ENCODE measurements at regions not wholly inside any gene's neighbourhood (a gene's known extent, or its start where the extent isn't known, plus 50 kb on each side); places are given as distances from the start of the nearest gene placed in this dataset.

GRCh38 chr1:88398338-88398737 lies 285.7 kb upstream of the PKN2 start:
- Histone ChIP-seq H2BK5ac (ENCODE audit: low read length) (no peak overlapping the region), H3K14ac (ENCODE audit: low read length) (peak overlapping the region; percentile 63), H4K8ac (ENCODE audit: low read depth, low read length) (no peak overlapping the region), H3K4me1 (ENCODE audit: control insufficient read depth in 2 of 2, insufficient read depth in 1 of 2, low read depth in 1 of 2, low read length in 2 of 2) (no peaks in the 10 kb centered on the region), H3K23ac (ENCODE audit: low read depth, low read length, poor library complexity) (no peak overlapping the region), H2AK5ac (ENCODE audit: low read depth, low read length) (no peak overlapping the region), H2BK120ac (ENCODE audit: low read depth, low read length) (no peak overlapping the region), H4K91ac (ENCODE audit: low read depth, low read length, poor library complexity) (no peak overlapping the region), H3K27me3 (ENCODE audit: control insufficient read depth in 3 of 3, insufficient read depth in 3 of 3, low read depth in 1 of 3, low read length in 3 of 3) (no peaks in the 10 kb centered on the region), H3K36me3 (replicated peaks in 1 of 2; ENCODE audit: control insufficient read depth in 2 of 2, insufficient read depth in 2 of 2, low read length in 2 of 2) (no peaks in the 10 kb centered on the region), H3K4me3 (ENCODE audit: low read length in 2 of 2) (no peak overlapping the region), H3K27ac (replicated peaks; ENCODE audit: low read length) (no peak overlapping the region), H3K9ac (ENCODE audit: low read depth, low read length, poor library complexity) (no peak overlapping the region), H2BK15ac (ENCODE audit: low read length) (no peak overlapping the region), H3K18ac (ENCODE audit: low read length) (no peak overlapping the region), H3K4ac (ENCODE audit: low read length) (no peak overlapping the region), H2BK12ac (ENCODE audit: low read length) (no peak overlapping the region), H3K9me3 (replicated peaks in 1 of 2; ENCODE audit: control insufficient read depth in 2 of 2, insufficient read depth in 1 of 2, low read depth in 1 of 2, low read length in 2 of 2) (no peaks in the 10 kb centered on the region), H3K79me1 (ENCODE audit: low read depth, low read length) (no peaks in the 10 kb centered on the region), H3K4me2 (ENCODE audit: insufficient read depth, low read length, poor library complexity, severe bottlenecking) (no peak overlapping the region), H2AFZ (ENCODE audit: low read length) (no peak overlapping the region)
- DNase-seq (ENCODE audit: low spot score): no peak

DNA sequence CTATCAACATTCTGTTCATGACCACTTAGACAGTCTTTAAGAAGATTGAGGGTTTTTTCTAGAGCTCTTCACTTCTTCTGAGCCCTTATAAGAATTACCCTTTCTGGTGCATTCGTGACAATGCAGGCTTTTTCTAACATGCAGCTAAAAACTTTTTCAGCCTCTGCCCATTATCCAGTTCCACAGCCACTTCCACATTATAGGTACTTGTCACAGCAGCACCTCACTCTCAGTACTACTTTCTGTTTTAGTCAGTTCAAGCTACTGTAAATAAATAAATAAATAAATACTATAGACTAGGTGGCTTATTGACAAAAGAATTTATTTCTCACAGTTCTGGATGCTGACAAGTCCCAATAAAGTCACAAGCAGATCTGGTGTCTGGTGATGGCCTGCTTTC lies 284.4 kb upstream of the PKN2 start:
- Histone ChIP-seq H3K79me1 (ENCODE audit: low read depth, low read length) (no peaks in the 10 kb centered on the region), H2BK5ac (ENCODE audit: low read length) (no peak overlapping the region), H3K27me3 (ENCODE audit: control insufficient read depth in 3 of 3, insufficient read depth in 3 of 3, low read depth in 1 of 3, low read length in 3 of 3) (no peaks in the 10 kb centered on the region), H3K9ac (ENCODE audit: low read depth, low read length, poor library complexity) (no peak overlapping the region), H4K91ac (ENCODE audit: low read depth, low read length, poor library complexity) (no peak overlapping the region), H3K4ac (ENCODE audit: low read length) (no peak overlapping the region), H3K14ac (ENCODE audit: low read length) (no peak overlapping the region), H3K9me3 (replicated peaks in 1 of 2; ENCODE audit: control insufficient read depth in 2 of 2, insufficient read depth in 1 of 2, low read depth in 1 of 2, low read length in 2 of 2) (no peaks in the 10 kb centered on the region), H2BK15ac (ENCODE audit: low read length) (no peak overlapping the region), H3K18ac (ENCODE audit: low read length) (no peak overlapping the region), H3K23ac (ENCODE audit: low read depth, low read length, poor library complexity) (no peak overlapping the region), H3K36me3 (replicated peaks in 1 of 2; ENCODE audit: control insufficient read depth in 2 of 2, insufficient read depth in 2 of 2, low read length in 2 of 2) (no peaks in the 10 kb centered on the region), H3K4me3 (ENCODE audit: low read length in 2 of 2) (no peak overlapping the region), H3K4me1 (ENCODE audit: control insufficient read depth in 2 of 2, insufficient read depth in 1 of 2, low read depth in 1 of 2, low read length in 2 of 2) (no peaks in the 10 kb centered on the region), H2BK12ac (ENCODE audit: low read length) (no peak overlapping the region), H4K8ac (ENCODE audit: low read depth, low read length) (no peak overlapping the region), H2AFZ (ENCODE audit: low read length) (no peak overlapping the region), H3K4me2 (ENCODE audit: insufficient read depth, low read length, poor library complexity, severe bottlenecking) (no peak overlapping the region), H2AK5ac (ENCODE audit: low read depth, low read length) (no peak overlapping the region), H3K27ac (replicated peaks; ENCODE audit: low read length) (no peak overlapping the region), H2BK120ac (ENCODE audit: low read depth, low read length) (no peak overlapping the region)
- WGBS, 2 donors (ENCODE audit: extremely low coverage in 2 of 2, insufficient read length in 2 of 2, insufficient replicate concordance in 1 of 2): no CpG with 5 or more reads among the region's 1 CpG
- no peak for DNase-seq (ENCODE audit: low spot score)

GRCh38 chr1:88401313-88401712 lies 282.8 kb upstream of the PKN2 start:
- no peak for DNase-seq (ENCODE audit: low spot score)
- Histone ChIP-seq H3K9me3 (replicated peaks in 1 of 2; ENCODE audit: control insufficient read depth in 2 of 2, insufficient read depth in 1 of 2, low read depth in 1 of 2, low read length in 2 of 2) (no peaks in the 10 kb centered on the region), H2BK15ac (ENCODE audit: low read length) (no peak overlapping the region), H2AK5ac (ENCODE audit: low read depth, low read length) (no peak overlapping the region), H4K8ac (ENCODE audit: low read depth, low read length) (no peak overlapping the region), H3K14ac (ENCODE audit: low read length) (no peak overlapping the region), H4K91ac (ENCODE audit: low read depth, low read length, poor library complexity) (no peak overlapping the region), H3K23ac (ENCODE audit: low read depth, low read length, poor library complexity) (no peak overlapping the region), H3K4ac (ENCODE audit: low read length) (no peak overlapping the region), H3K27ac (replicated peaks; ENCODE audit: low read length) (no peak overlapping the region), H3K79me1 (ENCODE audit: low read depth, low read length) (no peaks in the 10 kb centered on the region), H3K36me3 (replicated peaks in 1 of 2; ENCODE audit: control insufficient read depth in 2 of 2, insufficient read depth in 2 of 2, low read length in 2 of 2) (no peaks in the 10 kb centered on the region), H3K27me3 (ENCODE audit: control insufficient read depth in 3 of 3, insufficient read depth in 3 of 3, low read depth in 1 of 3, low read length in 3 of 3) (no peaks in the 10 kb centered on the region), H3K9ac (ENCODE audit: low read depth, low read length, poor library complexity) (no peak overlapping the region), H3K4me2 (ENCODE audit: insufficient read depth, low read length, poor library complexity, severe bottlenecking) (no peak overlapping the region), H2AFZ (ENCODE audit: low read length) (no peak overlapping the region), H3K18ac (ENCODE audit: low read length) (no peak overlapping the region), H2BK120ac (ENCODE audit: low read depth, low read length) (no peak overlapping the region), H2BK12ac (ENCODE audit: low read length) (no peak overlapping the region), H2BK5ac (ENCODE audit: low read length) (no peak overlapping the region), H3K4me1 (ENCODE audit: control insufficient read depth in 2 of 2, insufficient read depth in 1 of 2, low read depth in 1 of 2, low read length in 2 of 2) (no peaks in the 10 kb centered on the region), H3K4me3 (ENCODE audit: low read length in 2 of 2) (no peak overlapping the region)
- no CpG with 5 or more reads among the region's 1 CpG for WGBS, 2 donors (ENCODE audit: extremely low coverage in 2 of 2, insufficient read length in 2 of 2, insufficient replicate concordance in 1 of 2)

DNA sequence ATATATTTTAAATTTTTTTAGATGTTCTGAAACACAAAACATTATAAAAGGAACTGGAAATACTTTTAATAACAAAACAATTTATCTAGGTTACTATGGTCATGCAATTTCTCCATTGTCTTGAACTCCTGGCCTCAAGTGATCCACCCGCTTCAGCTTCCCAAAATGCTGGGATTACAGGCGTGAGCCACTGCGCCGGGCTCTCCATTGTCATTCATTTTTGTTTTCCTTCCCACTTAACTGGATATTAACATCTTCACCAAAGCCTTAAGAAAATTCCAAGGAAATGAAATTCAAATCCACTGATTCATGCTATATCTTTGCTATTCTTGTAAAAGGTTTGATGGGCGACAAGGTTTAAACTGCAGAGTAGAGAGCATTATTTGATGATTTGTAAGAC lies 279.5 kb upstream of the PKN2 start:
- no peak for DNase-seq (ENCODE audit: low spot score)
- Histone ChIP-seq H3K4me1 (ENCODE audit: control insufficient read depth in 2 of 2, insufficient read depth in 1 of 2, low read depth in 1 of 2, low read length in 2 of 2) (no peaks in the 10 kb centered on the region), H2AFZ (ENCODE audit: low read length) (no peak overlapping the region), H2BK120ac (ENCODE audit: low read depth, low read length) (no peak overlapping the region), H2BK12ac (ENCODE audit: low read length) (no peak overlapping the region), H3K9ac (ENCODE audit: low read depth, low read length, poor library complexity) (no peak overlapping the region), H3K79me1 (ENCODE audit: low read depth, low read length) (no peaks in the 10 kb centered on the region), H3K4me3 (ENCODE audit: low read length in 2 of 2) (no peak overlapping the region), H3K18ac (ENCODE audit: low read length) (no peak overlapping the region), H3K27me3 (ENCODE audit: control insufficient read depth in 3 of 3, insufficient read depth in 3 of 3, low read depth in 1 of 3, low read length in 3 of 3) (no peaks in the 10 kb centered on the region), H3K4me2 (ENCODE audit: insufficient read depth, low read length, poor library complexity, severe bottlenecking) (no peak overlapping the region), H2BK15ac (ENCODE audit: low read length) (no peak overlapping the region), H3K23ac (ENCODE audit: low read depth, low read length, poor library complexity) (no peak overlapping the region), H3K27ac (replicated peaks; ENCODE audit: low read length) (no peak overlapping the region), H3K36me3 (replicated peaks in 1 of 2; ENCODE audit: control insufficient read depth in 2 of 2, insufficient read depth in 2 of 2, low read length in 2 of 2) (no peaks in the 10 kb centered on the region), H4K8ac (ENCODE audit: low read depth, low read length) (no peak overlapping the region), H3K4ac (ENCODE audit: low read length) (no peak overlapping the region), H2AK5ac (ENCODE audit: low read depth, low read length) (no peak overlapping the region), H4K91ac (ENCODE audit: low read depth, low read length, poor library complexity) (no peak overlapping the region), H2BK5ac (ENCODE audit: low read length) (no peak overlapping the region), H3K9me3 (replicated peaks in 1 of 2; ENCODE audit: control insufficient read depth in 2 of 2, insufficient read depth in 1 of 2, low read depth in 1 of 2, low read length in 2 of 2) (no peaks in the 10 kb centered on the region), H3K14ac (ENCODE audit: low read length) (no peak overlapping the region)
- no CpG with 5 or more reads among the region's 5 CpGs for WGBS, 2 donors (ENCODE audit: extremely low coverage in 2 of 2, insufficient read length in 2 of 2, insufficient replicate concordance in 1 of 2)
